T-cell (primary cell): ENCODE measurements at regions not wholly inside any gene's neighbourhood (a gene's known extent, or its start where the extent isn't known, plus 50 kb on each side); places are given as distances from the start of the nearest gene placed in this dataset.

ENCODE experiments used
- ATAC-seq, 4 experiments: fragments of 200-7000 bp in 3 of 4; fragments of 150-1000 bp in 1 of 4; cut with Tn5 transposase; replicated peaks in 1 of 4; 1 replicate in 3 of 4; 2 replicates in 1 of 4; pipeline ENCODE4 v1.10.0; 2021; ENCODE audit warnings: moderate library complexity in 3 of 4, mild to moderate bottlenecking in 2 of 4, moderate number of reproducible peaks in 1 of 4
- CTCF ChIA-PET, 2 donors: fragments of 300-600 bp; sonication (Branson Sonifier 250); formaldehyde crosslinking; loops; one replicate each; lab custom pipeline; 2022; ENCODE audit warnings: antibody characterized with exemption in 2 of 2; lab: Charles Lee
- POLR2A ChIA-PET, 2 donors: fragments of 300-600 bp; sonication (Branson Sonifier 250); formaldehyde crosslinking; loops; one replicate each; lab custom pipeline; 2022; ENCODE audit warnings: antibody characterized with exemption in 2 of 2; lab: Charles Lee
- DNase-seq, 35 experiments: peaks; one replicate each; pipeline versions ENCODE4 v3.0.0 to v3.0.0-alpha.2; 2013 to 2023
- H3K27ac ChIP-seq: one replicate; pipeline ENCODE4 v1.5.1; 2013; ENCODE audit warnings: low read length
- H3K27me3 ChIP-seq, 2 experiments: replicated peaks in 1 of 2; 1 replicate in 1 of 2; 2 replicates in 1 of 2; pipeline versions ENCODE4 v1.6.1 to v1.7.0; 2013; ENCODE audit warnings: low read length in 1 of 2, mixed read lengths in 1 of 2; ENCODE audit not compliant: control insufficient read depth in 2 of 2, insufficient read depth in 2 of 2; ENCODE audit errors: extremely low read depth in 1 of 2
- H3K36me3 ChIP-seq, 2 donors: 1 replicate in 1 of 2; 2 replicates in 1 of 2; pipeline versions ENCODE4 v1.6.1 to v1.7.0; 2013; ENCODE audit warnings: low read length in 1 of 2; ENCODE audit not compliant: control insufficient read depth in 2 of 2, insufficient read depth in 1 of 2; ENCODE audit errors: extremely low read depth in 1 of 2
- H3K4me1 ChIP-seq, 2 experiments: 1 replicate in 1 of 2; 2 replicates in 1 of 2; pipeline versions ENCODE4 v1.6.1 to v1.7.0; 2013; ENCODE audit warnings: low read length in 2 of 2, mixed read lengths in 1 of 2; ENCODE audit not compliant: insufficient read depth in 2 of 2, control insufficient read depth in 1 of 2; ENCODE audit errors: extremely low read depth in 1 of 2
- H3K4me3 ChIP-seq, 2 donors: 1 replicate in 1 of 2; 2 replicates in 1 of 2; pipeline versions ENCODE4 v1.5.1 to v1.7.0; 2013; ENCODE audit warnings: mild to moderate bottlenecking in 2 of 2, low read length in 1 of 2, moderate library complexity in 1 of 2; ENCODE audit not compliant: control insufficient read depth in 1 of 2; ENCODE audit errors: extremely low read depth in 1 of 2
- H3K9me3 ChIP-seq: 2 replicates; pipeline ENCODE4 v1.7.0; 2013
- H3K27ac Mint-ChIP-seq, 2 donors: one replicate each; pipeline ENCODE4 v1.8.0; 2020 to 2021; ENCODE audit warnings: mild to moderate bottlenecking in 2 of 2, mixed read lengths in 2 of 2
- H3K27me3 Mint-ChIP-seq, 2 donors: one replicate each; pipeline ENCODE4 v1.8.0; 2021 to 2022; ENCODE audit warnings: mixed read lengths in 2 of 2
- H3K36me3 Mint-ChIP-seq: one replicate; pipeline ENCODE4 v1.8.0; 2021; ENCODE audit warnings: mixed read lengths
- H3K4me1 Mint-ChIP-seq, 3 donors: one replicate each; pipeline ENCODE4 v1.8.0; 2020 to 2022; ENCODE audit warnings: mixed read lengths in 3 of 3, mild to moderate bottlenecking in 1 of 3
- H3K4me3 Mint-ChIP-seq, 3 donors: one replicate each; pipeline ENCODE4 v1.8.0; 2020 to 2022; ENCODE audit warnings: mild to moderate bottlenecking in 3 of 3, mixed read lengths in 3 of 3, moderate library complexity in 3 of 3
- H3K9me3 Mint-ChIP-seq, 3 donors: one replicate each; pipeline ENCODE4 v1.8.0; 2020 to 2022; ENCODE audit warnings: mixed read lengths in 3 of 3
- WGBS: methylation state at CpG from one replicate; pipeline ENCODE4 v1.1.5; 2013; ENCODE audit warnings: missing lambda C conversion rate; ENCODE audit not compliant: insufficient coverage; 5-methylcytosine and 5-hydroxymethylcytosine counted together

GRCh38 chr7:132641238-132641637 is 65.0 kb upstream of the PLXNA4 start:
- WGBS = no CpG with 5 or more reads among the region's 1 CpG
- no peaks in the 10 kb centered on the region for H3K4me1 Mint-ChIP-seq
- POLR2A ChIA-PET = no interaction called here
- Histone ChIP-seq H3K4me3 (no peak overlapping the region), H3K4me1 (no peaks in the 10 kb centered on the region), H3K27ac (no peak overlapping the region), H3K9me3 (no peaks in the 10 kb centered on the region), H3K36me3 (no peaks in the 10 kb centered on the region), H3K27me3 (peaks cover 0 to 4% of the 10 kb centered on the region in 2 experiments)
- ATAC-seq = no peak
- H3K36me3 Mint-ChIP-seq = no peaks in the 10 kb centered on the region
- peaks cover 0 to 4% of the 10 kb centered on the region in 2 donors for H3K27me3 Mint-ChIP-seq
- no peaks in the 10 kb centered on the region for H3K9me3 Mint-ChIP-seq
- H3K27ac Mint-ChIP-seq = no peak overlapping the region
- H3K4me3 Mint-ChIP-seq = no peak overlapping the region
- no peak for DNase-seq
- CTCF ChIA-PET = no interaction called here

GRCh38 chr7:132639983-132640382 is 63.7 kb upstream of the PLXNA4 start:
- Mint-ChIP-seq H3K4me3 (no peak overlapping the region), H3K27me3 (peaks cover 0 to 4% of the 10 kb centered on the region in 2 donors), H3K9me3 (no peaks in the 10 kb centered on the region), H3K36me3 (no peaks in the 10 kb centered on the region), H3K27ac (no peak overlapping the region), H3K4me1 (no peaks in the 10 kb centered on the region)
- ChIA-PET POLR2A (no interaction called here), CTCF (no interaction called here)
- Histone ChIP-seq H3K36me3 (no peaks in the 10 kb centered on the region), H3K9me3 (no peaks in the 10 kb centered on the region), H3K27me3 (peaks cover 0 to 6% of the 10 kb centered on the region in 2 experiments), H3K4me1 (no peaks in the 10 kb centered on the region), H3K4me3 (no peak overlapping the region), H3K27ac (no peak overlapping the region)
- ATAC-seq (no peak), DNase-seq (no peak)
- 72% methylated on average over 3 of the region's 5 CpGs for WGBS

GRCh38 chr7:132638000-132638399 is 61.7 kb upstream of the PLXNA4 start:
- H3K36me3 ChIP-seq = no peaks in the 10 kb centered on the region
- peaks cover 0 to 6% of the 10 kb centered on the region in 2 experiments for H3K27me3 ChIP-seq
- H3K27me3 Mint-ChIP-seq = peaks cover 0 to 4% of the 10 kb centered on the region in 2 donors
- no peak overlapping the region for H3K4me3 Mint-ChIP-seq
- ATAC-seq (no peak), DNase-seq (no peak)
- no peak overlapping the region for H3K27ac Mint-ChIP-seq
- H3K9me3 Mint-ChIP-seq = no peaks in the 10 kb centered on the region
- no peaks in the 10 kb centered on the region for H3K4me1 Mint-ChIP-seq
- CTCF ChIA-PET = interaction anchor here in 1 of 2 donors (0.5 kb wide), 1 partner anchor 63 kb away, joined by 3 read pairs; no protein-coding TSS in a partner anchor
- no peaks in the 10 kb centered on the region for H3K9me3 ChIP-seq
- POLR2A ChIA-PET = no interaction called here
- H3K36me3 Mint-ChIP-seq = no peaks in the 10 kb centered on the region
- no peak overlapping the region for H3K27ac ChIP-seq
- H3K4me1 ChIP-seq = no peaks in the 10 kb centered on the region
- WGBS = 83% methylated on average over 2 of the region's 6 CpGs
- H3K4me3 ChIP-seq = no peak overlapping the region

GRCh38 chr7:132636581-132636980 is 60.3 kb upstream of the PLXNA4 start:
- Mint-ChIP-seq H3K27ac (no peak overlapping the region), H3K4me1 (no peaks in the 10 kb centered on the region), H3K36me3 (no peaks in the 10 kb centered on the region), H3K4me3 (no peak overlapping the region), H3K27me3 (peaks cover 0 to 4% of the 10 kb centered on the region in 2 donors), H3K9me3 (no peaks in the 10 kb centered on the region)
- 71% methylated on average over 1 of the region's 4 CpGs for whole genome bisulfite sequencing
- H3K36me3 ChIP-seq = no peaks in the 10 kb centered on the region
- H3K4me1 ChIP-seq = no peaks in the 10 kb centered on the region
- CTCF ChIA-PET = no interaction called here
- no peaks in the 10 kb centered on the region for H3K9me3 ChIP-seq
- peaks cover 0 to 8% of the 10 kb centered on the region in 2 experiments for H3K27me3 ChIP-seq
- no peak overlapping the region for H3K27ac ChIP-seq
- H3K4me3 ChIP-seq = no peak overlapping the region
- ATAC-seq (no peak), DNase-seq (no peak)
- POLR2A ChIA-PET = no interaction called here

GRCh38 chr7:132635127-132635526 is 58.9 kb upstream of the PLXNA4 start:
- WGBS = no CpG with 5 or more reads among the region's 4 CpGs
- Histone ChIP-seq H3K36me3 (no peaks in the 10 kb centered on the region), H3K9me3 (no peaks in the 10 kb centered on the region), H3K27ac (no peak overlapping the region), H3K4me1 (no peaks in the 10 kb centered on the region), H3K4me3 (no peak overlapping the region), H3K27me3 (peaks cover 0 to 8% of the 10 kb centered on the region in 2 experiments)
- DNase-seq (no peak), ATAC-seq (no peak)
- POLR2A ChIA-PET = no interaction called here
- H3K27ac Mint-ChIP-seq = no peak overlapping the region
- no peak overlapping the region for H3K4me3 Mint-ChIP-seq
- H3K9me3 Mint-ChIP-seq = no peaks in the 10 kb centered on the region
- peaks cover 0 to 4% of the 10 kb centered on the region in 2 donors for H3K27me3 Mint-ChIP-seq
- H3K4me1 Mint-ChIP-seq = no peaks in the 10 kb centered on the region
- H3K36me3 Mint-ChIP-seq = no peaks in the 10 kb centered on the region
- CTCF ChIA-PET = no interaction called here

GRCh38 chr7:132630834-132631233 is 54.6 kb upstream of the PLXNA4 start:
- Mint-ChIP-seq H3K36me3 (no peaks in the 10 kb centered on the region), H3K27me3 (no peaks in the 10 kb centered on the region), H3K27ac (no peak overlapping the region), H3K4me1 (no peaks in the 10 kb centered on the region), H3K9me3 (no peaks in the 10 kb centered on the region), H3K4me3 (no peak overlapping the region)
- Histone ChIP-seq H3K4me1 (no peaks in the 10 kb centered on the region), H3K27me3 (peaks cover 0 to 3% of the 10 kb centered on the region in 2 experiments), H3K9me3 (no peaks in the 10 kb centered on the region), H3K36me3 (no peaks in the 10 kb centered on the region), H3K4me3 (no peak overlapping the region), H3K27ac (no peak overlapping the region)
- CTCF ChIA-PET = no interaction called here
- DNase-seq (no peak), ATAC-seq (no peak)
- no CpG with 5 or more reads among the region's 2 CpGs for WGBS
- POLR2A ChIA-PET = no interaction called here
